ENCODE measurements at regions not wholly inside any gene's neighbourhood (a gene's known extent, or its start where the extent isn't known, plus 50 kb on each side); places are given as distances from the start of the nearest gene placed in this dataset.
"Not testable (repeated sequence)": the region's sequence is repeated elsewhere in the genome, so short reads cannot be mapped to it uniquely, and the experiment has no call there.

DNA sequence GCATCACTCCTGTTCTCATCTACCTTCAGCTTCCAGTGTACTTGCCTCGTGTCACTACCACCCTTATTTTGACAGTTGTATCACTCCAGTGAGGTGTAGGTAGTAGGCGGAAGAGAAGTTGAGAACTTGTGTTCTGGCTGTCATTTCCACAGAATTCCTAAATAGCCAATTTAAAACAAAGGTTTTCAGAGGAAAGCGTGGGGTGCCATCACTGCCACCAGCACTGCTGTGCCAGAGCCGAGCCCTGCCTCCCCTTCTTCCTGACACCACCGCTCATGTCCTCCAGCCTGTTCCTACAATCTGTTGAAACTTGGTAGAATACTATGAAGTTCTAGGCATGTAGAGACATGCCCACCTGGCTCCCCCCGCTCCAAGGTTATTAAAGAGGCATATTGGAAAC lies 215.8 kb downstream of the TANC2 start:
- DNase-seq: no peak

DNA sequence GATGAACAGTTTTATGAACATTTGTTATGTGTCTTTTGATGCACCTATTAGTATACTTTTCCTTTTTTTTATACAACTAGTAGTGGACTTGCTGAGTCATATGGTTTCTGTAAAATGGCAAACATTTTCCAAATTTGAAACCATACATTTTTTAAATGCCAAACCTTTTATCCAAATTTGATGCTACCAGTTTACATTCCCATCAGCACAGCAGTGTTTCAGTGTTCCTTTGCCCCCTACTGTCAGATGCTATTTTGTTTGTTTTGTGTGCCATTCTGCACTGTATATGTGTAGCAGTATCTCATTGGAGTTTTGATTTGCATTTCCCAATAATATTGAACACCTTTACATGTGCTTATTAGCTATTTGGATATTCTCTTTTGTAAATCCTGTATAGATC lies 219.4 kb downstream of the TANC2 start:
- no peak for DNase-seq

- peak in 2 of 4 experiments; percentile 44 to 53 for DNase-seq
These were observed 223.0 kb downstream of the TANC2 start for GRCh38 chr17:63189082-63189481.

DNA sequence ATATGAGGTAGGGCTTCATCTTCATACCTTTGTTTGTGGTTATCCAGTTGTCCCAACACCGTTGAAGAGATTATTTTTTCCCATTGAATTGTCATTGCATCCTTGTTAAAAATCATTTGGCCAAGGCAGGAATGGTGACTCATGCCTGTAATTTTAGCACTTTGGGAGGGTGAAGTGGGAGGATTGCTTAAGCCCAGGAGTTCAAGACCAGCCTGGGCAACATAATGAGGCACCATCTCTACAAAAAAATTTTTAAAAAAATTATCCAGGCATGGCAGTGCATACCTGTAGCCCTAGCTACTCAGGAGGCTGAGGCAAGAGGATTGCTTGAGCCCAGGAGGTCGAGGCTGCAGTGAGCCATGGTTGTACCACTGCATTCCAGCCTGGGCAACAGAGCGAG lies 223.9 kb downstream of the TANC2 start:
- DNase-seq: peak in 3 of 4 experiments; percentile 9 to 33 (median 29)

- DNase-seq: peak in 3 of 4 experiments; percentile 15 to 70 (median 62)
These were observed 224.9 kb downstream of the TANC2 start for GRCh38 chr17:63190821-63191370.

- DNase-seq: peak; percentile 67 to 87 (median 82)
These were observed 225.6 kb downstream of the TANC2 start for GRCh38 chr17:63191610-63192009.

- no peak for DNase-seq
These were observed 227.8 kb downstream of the TANC2 start for GRCh38 chr17:63193827-63194226.

DNA sequence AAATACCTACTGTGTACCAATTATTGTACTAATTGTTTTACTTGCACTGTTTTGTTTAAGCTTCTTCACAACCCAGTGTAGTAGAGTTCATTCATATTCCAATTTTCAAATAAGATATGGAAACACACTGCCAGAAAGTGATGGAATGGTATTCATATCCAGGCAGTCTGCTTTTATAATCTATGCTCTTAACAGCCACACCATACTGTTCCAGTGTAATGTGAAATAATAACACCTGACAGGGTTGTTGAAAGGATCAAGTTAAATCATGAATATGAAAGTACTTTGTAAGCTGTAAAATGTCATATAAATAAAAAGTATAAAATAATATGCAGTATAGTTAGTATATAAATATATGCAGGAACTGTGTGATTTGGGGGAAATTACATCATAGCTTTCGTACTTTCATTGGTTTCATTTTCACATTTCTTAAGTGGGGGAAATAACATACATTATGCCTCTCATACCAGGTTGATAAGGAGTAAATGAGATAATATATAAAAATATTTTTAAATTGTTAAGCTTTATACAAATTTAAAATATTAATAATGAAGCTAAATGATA lies 230.8 kb downstream of the TANC2 start:
- DNase-seq: peak in 2 of 4 experiments; percentile 15 to 40

DNA sequence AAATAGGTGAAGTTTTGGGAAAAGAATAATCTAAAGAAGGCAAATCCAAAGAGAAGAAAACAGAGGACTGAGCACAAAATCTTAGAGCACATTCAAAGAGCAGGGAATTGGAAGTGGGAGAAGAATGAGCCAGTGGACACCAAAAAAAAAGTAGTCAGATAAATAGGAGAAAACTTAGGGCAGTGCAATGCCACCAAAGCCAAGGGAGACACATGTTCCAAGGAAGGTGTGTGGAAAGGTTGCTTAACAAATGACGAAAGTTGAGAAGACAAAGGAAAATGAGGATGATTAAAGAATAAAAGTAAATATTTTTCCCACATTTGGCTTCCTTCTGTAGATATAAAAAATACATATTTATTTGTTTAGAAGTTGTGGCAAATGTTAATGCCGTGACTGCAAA lies 237.6 kb downstream of the TANC2 start:
- no peak for DNase-seq

- DNase-seq: peak; percentile 74 to 93 (median 85)
These were observed 224.2 kb downstream of the CYB561 start for GRCh38 chr17:63221939-63222338.

- DNase-seq: peak; percentile 13 to 44 (median 24)
These were observed 223.5 kb downstream of the CYB561 start for GRCh38 chr17:63222655-63223054.

DNA sequence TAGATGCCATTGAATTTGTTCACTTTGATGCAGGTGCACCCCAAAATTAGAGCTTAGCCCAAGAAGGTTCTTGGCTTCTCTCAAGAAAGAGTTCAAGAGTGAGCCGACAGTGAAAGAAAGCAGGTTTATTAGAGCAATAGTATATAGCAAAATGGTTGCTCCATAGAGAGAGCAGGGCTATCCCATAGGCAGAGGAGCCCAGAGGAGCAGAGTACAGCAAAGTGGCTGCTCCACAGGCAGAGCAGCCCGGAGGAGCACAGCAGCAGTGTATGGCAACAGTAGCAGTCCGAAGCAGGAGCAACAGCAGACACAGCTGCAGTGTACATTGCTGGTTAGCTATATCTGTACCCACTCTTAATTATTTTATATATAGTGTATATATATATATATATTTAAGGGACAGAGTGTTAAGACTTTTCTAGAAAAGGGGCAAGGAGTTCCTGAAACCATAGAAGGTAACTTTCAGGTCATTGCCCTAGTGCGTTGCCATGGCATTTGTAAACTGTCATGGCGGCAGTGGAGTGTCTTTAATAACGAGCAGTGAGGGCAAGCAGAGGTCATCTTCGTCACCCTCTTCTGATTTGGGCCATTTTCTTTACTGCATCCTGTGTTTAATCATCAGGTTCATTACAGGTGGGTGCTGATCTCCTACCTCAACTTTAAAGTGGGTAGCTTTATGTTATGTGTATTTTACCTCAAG lies 222.7 kb downstream of the CYB561 start:
- DNase-seq: no peak

DNA sequence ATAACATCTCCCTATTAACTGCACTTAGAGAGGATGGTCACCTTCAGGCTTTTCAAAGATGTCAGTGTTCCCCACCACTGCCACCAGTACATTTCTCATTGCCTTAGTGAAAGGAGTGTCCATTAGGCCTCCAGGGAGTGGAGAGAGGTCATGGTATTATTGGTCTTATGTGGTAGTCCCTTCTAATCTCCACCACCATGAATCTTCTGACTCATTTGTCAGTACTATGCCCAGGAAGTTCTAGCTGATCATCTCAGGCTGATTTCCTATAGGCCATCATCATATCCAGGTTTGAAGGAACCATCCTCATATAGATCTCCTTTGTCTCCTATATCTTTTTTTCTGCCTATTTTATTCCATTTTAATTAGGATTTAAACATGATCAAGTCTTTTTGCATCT lies 221.5 kb downstream of the CYB561 start:
- no peak for DNase-seq

- DNase-seq: not testable (repeated sequence)
These were observed 219.4 kb downstream of the CYB561 start for GRCh38 chr17:63226720-63227119.

DNA sequence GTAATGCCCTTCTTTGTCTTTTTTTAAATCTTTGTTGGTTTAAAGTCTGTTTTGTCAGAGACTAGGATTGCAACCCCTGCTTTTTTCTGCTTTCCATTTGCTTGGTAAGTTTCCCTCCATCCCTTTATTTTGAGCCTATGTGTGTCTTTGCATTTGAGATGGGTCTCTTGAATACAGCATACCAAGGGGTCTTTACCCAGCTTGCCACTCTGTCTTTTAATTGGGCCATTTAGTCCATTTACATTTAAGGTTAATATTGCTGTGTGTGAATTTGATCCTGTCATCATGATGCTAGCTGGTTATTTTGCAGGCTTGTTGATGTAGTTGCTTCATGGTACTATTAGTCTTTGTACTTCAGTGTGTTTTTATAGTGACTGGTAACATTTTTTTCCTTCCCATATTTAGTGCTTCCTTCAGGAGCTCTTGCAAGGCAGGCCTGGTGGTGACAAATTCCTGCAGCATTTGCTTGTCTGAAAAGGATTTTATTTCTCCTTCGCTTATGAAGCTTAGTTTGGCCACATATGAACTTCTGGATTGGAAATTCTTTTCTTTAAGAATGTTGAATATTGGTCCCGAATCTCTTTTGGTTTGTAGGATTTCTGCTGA lies 215.0 kb downstream of the CYB561 start:
- not testable (repeated sequence) for DNase-seq

- DNase-seq: no peak
These were observed 213.4 kb downstream of the CYB561 start for GRCh38 chr17:63232565-63233310.

DNA sequence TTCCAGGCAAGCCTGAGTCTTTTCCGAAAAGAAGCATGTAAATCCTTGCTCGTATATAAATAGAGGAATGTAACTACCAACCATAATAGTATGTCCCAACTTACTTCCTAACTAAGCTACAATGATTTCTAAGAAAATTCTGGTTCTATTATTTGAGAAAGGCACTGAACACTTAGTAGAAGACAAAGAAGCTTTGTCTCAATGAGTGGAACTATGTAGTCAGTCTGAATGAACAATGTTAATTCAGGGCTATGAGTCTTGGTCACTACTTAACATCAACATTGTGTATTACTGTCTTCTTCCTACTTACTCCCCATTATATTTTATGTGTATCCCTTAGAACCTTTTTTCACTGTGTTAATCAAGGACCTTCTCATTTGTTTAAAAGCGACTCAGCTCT lies 206.0 kb downstream of the CYB561 start:
- no peak for DNase-seq

DNA sequence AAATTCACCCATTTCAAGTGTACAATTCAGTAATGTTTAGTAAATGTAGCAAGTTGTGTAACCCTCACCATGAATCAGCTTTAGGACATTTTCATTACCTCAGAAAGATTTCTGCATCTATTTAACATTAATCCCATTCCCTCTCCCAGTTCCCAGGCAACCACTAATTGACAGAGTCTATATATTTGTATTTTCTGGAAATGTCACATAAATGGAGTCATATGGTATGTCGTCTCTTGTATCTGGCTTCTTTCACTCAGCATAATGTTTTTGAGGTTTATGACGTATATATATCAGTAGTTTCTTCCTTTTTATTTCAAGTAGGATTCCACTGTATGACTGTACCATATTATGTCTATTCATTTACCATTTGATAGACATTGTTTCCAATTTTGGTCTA lies 199.8 kb downstream of the CYB561 start:
- peak in 1 of 4 experiments; percentile 23 for DNase-seq

GRCh38 chr17:63247706-63248105 lies 198.4 kb downstream of the CYB561 start:
- DNase-seq: peak in 1 of 4 experiments; percentile 23

- DNase-seq: peak; percentile 54 to 84 (median 64)
These were observed 196.7 kb downstream of the CYB561 start for GRCh38 chr17:63249256-63250004.

DNA sequence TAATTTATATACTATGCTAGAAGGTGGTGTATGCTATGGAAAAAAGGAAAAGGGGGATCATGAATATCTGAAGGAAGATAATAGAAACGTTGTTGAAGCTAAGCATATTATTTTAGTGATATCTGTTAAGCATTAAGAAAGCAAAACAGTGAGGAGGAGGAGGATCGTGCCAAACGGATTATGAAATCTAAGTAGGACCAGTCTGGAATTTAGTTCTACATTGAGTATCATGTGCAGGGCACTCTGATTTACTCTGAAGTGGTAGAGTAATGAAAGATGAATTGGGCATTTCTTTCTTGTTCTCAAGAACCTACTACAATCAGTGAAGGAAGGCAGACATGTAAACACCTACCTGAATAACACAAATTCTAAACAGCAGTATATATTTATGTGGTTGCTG lies 195.3 kb downstream of the CYB561 start:
- DNase-seq: no peak

DNA sequence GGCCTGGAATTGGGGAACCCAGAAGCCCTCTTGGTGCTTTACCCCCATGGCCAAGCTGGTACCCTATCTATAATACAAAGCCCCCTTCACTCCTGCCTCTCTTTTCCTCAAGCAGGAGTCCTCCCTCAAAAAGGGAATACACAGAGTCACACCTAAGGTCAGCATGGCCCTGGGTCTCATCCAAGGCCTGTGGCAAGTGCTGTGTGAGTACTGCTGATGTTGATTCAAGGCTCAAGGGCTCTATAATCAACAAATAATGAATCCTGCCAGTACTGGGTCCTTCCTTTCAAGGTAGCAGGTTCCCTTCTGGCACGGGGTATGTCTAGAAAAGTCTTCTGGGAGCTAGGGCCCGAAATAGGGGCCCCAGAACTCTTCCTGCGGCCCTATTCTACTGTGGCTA lies 187.3 kb downstream of the CYB561 start:
- no peak for DNase-seq

All from suppressor macrophage (primary cell).